ENCODE measurements at regions not wholly inside any gene's neighbourhood (a gene's known extent, or its start where the extent isn't known, plus 50 kb on each side); places are given as distances from the start of the nearest gene placed in this dataset.
"Not testable (repeated sequence)": the region's sequence is repeated elsewhere in the genome, so short reads cannot be mapped to it uniquely, and the experiment has no call there.

GRCh38 chr7:69537691-69538090, 60.6 kb upstream of the AUTS2 start:
- Histone ChIP-seq H4K20me1 (ENCODE audit: low read length) (no peaks in the 10 kb centered on the region), H3K9ac (ENCODE audit: low read length) (no peak overlapping the region), H3K27me3 (ENCODE audit: low read length) (no peaks in the 10 kb centered on the region), H2AFZ (ENCODE audit: low read length) (no peak overlapping the region), H3K79me2 (ENCODE audit: low read length) (no peaks in the 10 kb centered on the region), H3K27ac (ENCODE audit: low read length) (no peak overlapping the region), H3K4me2 (ENCODE audit: low read length) (no peak overlapping the region), H3K4me1 (ENCODE audit: insufficient read depth, low read length) (no peaks in the 10 kb centered on the region), H3F3A (ENCODE audit: low read length, unreplicated experiment) (no peaks in the 10 kb centered on the region), H3K9me3 (ENCODE audit: low read length) (0 out of 2 replicates have a peak, but pooled peaks cover 4% of the 10 kb centered on the region), H3K36me3 (ENCODE audit: low read depth, low read length) (no peaks in the 10 kb centered on the region), H3K9me2 (replicated peaks; ENCODE audit: low read length) (no peaks in the 10 kb centered on the region), H3K4me3 (ENCODE audit: low read length) (no peak overlapping the region)
- intact Hi-C loops (cut with micrococcal nuclease), result no loop called here
- CTCF ChIA-PET, result no interaction called here
- ATAC-seq, result no peak
- BruUV-seq (replicated peaks), result no TSS peak
- no peak for DNase-seq
- POLR2A ChIA-PET (ENCODE audit: unreplicated experiment), result no interaction called here
- TF ChIP-seq EZH2phosphoT487 (IDR thresholded peaks at IDR 0.05; ENCODE audit: borderline replicate concordance, low read length), result no peak
- TF ChIP-seq, protein P1, sequence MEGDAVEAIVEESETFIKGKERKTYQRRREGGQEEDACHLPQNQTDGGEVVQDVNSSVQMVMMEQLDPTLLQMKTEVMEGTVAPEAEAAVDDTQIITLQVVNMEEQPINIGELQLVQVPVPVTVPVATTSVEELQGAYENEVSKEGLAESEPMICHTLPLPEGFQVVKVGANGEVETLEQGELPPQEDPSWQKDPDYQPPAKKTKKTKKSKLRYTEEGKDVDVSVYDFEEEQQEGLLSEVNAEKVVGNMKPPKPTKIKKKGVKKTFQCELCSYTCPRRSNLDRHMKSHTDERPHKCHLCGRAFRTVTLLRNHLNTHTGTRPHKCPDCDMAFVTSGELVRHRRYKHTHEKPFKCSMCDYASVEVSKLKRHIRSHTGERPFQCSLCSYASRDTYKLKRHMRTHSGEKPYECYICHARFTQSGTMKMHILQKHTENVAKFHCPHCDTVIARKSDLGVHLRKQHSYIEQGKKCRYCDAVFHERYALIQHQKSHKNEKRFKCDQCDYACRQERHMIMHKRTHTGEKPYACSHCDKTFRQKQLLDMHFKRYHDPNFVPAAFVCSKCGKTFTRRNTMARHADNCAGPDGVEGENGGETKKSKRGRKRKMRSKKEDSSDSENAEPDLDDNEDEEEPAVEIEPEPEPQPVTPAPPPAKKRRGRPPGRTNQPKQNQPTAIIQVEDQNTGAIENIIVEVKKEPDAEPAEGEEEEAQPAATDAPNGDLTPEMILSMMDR (conservative IDR thresholded peaks at IDR 0.05; ENCODE audit: low read depth, low read length), result no peak
- TF ChIP-seq EZH2 (IDR thresholded peaks at IDR 0.05; ENCODE audit: low read length, unreplicated experiment), result no peak

DNA sequence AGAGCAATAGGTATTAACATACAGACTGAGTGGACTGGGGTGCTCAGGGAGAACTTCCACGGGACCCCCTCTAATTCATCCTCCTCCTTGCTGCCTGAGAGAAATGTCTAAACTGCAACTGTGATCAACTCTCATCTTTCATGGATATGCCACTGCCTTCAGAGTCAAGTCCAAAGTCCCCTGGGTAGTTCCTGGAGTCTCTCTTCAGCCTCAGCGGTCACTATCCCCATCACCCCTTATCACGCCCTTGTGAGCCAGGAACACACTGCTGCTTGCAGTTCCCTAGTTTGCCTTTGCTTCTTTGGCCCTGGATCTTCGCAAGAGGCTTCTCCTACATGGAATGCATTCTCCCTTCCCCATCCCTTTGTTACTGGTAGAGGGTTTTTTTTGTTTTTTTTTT, 58.7 kb upstream of the AUTS2 start:
- no peak overlapping the region for H3K27ac ChIP-seq (ENCODE audit: low read length)
- H4K20me1 ChIP-seq (ENCODE audit: low read length), result no peaks in the 10 kb centered on the region
- no peaks in the 10 kb centered on the region for H3F3A ChIP-seq (ENCODE audit: low read length, unreplicated experiment)
- DNase-seq (no peak), ATAC-seq (no peak)
- H3K27me3 ChIP-seq (ENCODE audit: low read length), result no peaks in the 10 kb centered on the region
- H3K4me2 ChIP-seq (ENCODE audit: low read length), result no peak overlapping the region
- no peak overlapping the region for H3K9ac ChIP-seq (ENCODE audit: low read length)
- CTCF ChIA-PET, result no interaction called here
- POLR2A ChIA-PET (ENCODE audit: unreplicated experiment), result no interaction called here
- no peaks in the 10 kb centered on the region for H3K36me3 ChIP-seq (ENCODE audit: low read depth, low read length)
- intact Hi-C loops (cut with micrococcal nuclease), result no loop called here
- no peak overlapping the region for H3K4me3 ChIP-seq (ENCODE audit: low read length)
- H3K9me3 ChIP-seq (ENCODE audit: low read length), result 0 out of 2 replicates have a peak, but pooled peaks cover 4% of the 10 kb centered on the region
- no TSS peak for BruUV-seq (replicated peaks)
- no peak overlapping the region for H2AFZ ChIP-seq (ENCODE audit: low read length)
- H3K4me1 ChIP-seq (ENCODE audit: insufficient read depth, low read length), result no peaks in the 10 kb centered on the region
- H3K9me2 ChIP-seq (replicated peaks; ENCODE audit: low read length), result no peaks in the 10 kb centered on the region
- H3K79me2 ChIP-seq (ENCODE audit: low read length), result no peaks in the 10 kb centered on the region
- TF ChIP-seq EZH2phosphoT487 (IDR thresholded peaks at IDR 0.05; ENCODE audit: borderline replicate concordance, low read length) (no peak), EZH2 (IDR thresholded peaks at IDR 0.05; ENCODE audit: low read length, unreplicated experiment) (no peak)
- TF ChIP-seq, protein P1 (conservative IDR thresholded peaks at IDR 0.05; ENCODE audit: low read depth, low read length), result no peak

- CTCF ChIA-PET, result no interaction called here
- H3K79me2 ChIP-seq (ENCODE audit: low read length), result no peaks in the 10 kb centered on the region
- no peak overlapping the region for H3K27ac ChIP-seq (ENCODE audit: low read length)
- no peak overlapping the region for H3K9ac ChIP-seq (ENCODE audit: low read length)
- no TSS peak for BruUV-seq (replicated peaks)
- H2AFZ ChIP-seq (ENCODE audit: low read length), result no peak overlapping the region
- no peaks in the 10 kb centered on the region for H3K27me3 ChIP-seq (ENCODE audit: low read length)
- no peaks in the 10 kb centered on the region for H4K20me1 ChIP-seq (ENCODE audit: low read length)
- POLR2A ChIA-PET (ENCODE audit: unreplicated experiment), result no interaction called here
- H3K36me3 ChIP-seq (ENCODE audit: low read depth, low read length), result no peaks in the 10 kb centered on the region
- H3K9me2 ChIP-seq (replicated peaks; ENCODE audit: low read length), result no peaks in the 10 kb centered on the region
- no peak for DNase-seq
- intact Hi-C loops (cut with micrococcal nuclease), result no loop called here
- TF ChIP-seq, protein P1 (conservative IDR thresholded peaks at IDR 0.05; ENCODE audit: low read depth, low read length), result no peak
- TF ChIP-seq EZH2phosphoT487 (IDR thresholded peaks at IDR 0.05; ENCODE audit: borderline replicate concordance, low read length), result no peak
- TF ChIP-seq EZH2 (IDR thresholded peaks at IDR 0.05; ENCODE audit: low read length, unreplicated experiment), result no peak
- no peak overlapping the region for H3K4me3 ChIP-seq (ENCODE audit: low read length)
- H3K4me1 ChIP-seq (ENCODE audit: insufficient read depth, low read length), result no peaks in the 10 kb centered on the region
- H3K4me2 ChIP-seq (ENCODE audit: low read length), result no peak overlapping the region
- no peaks in the 10 kb centered on the region for H3F3A ChIP-seq (ENCODE audit: low read length, unreplicated experiment)
- 0 out of 2 replicates have a peak, but pooled peaks cover 4% of the 10 kb centered on the region for H3K9me3 ChIP-seq (ENCODE audit: low read length)
- no peak for ATAC-seq
Observed at GRCh38 chr7:69540287-69540686, 58.0 kb upstream of the AUTS2 start.

- H3K9me3 ChIP-seq (ENCODE audit: low read length); H4K20me1 ChIP-seq (ENCODE audit: low read length); BruUV-seq (replicated peaks); H3K4me3 ChIP-seq (ENCODE audit: low read length); H3F3A ChIP-seq (ENCODE audit: low read length, unreplicated experiment); H3K27me3 ChIP-seq (ENCODE audit: low read length); DNase-seq; ATAC-seq; H3K9ac ChIP-seq (ENCODE audit: low read length); H3K4me2 ChIP-seq (ENCODE audit: low read length); H3K79me2 ChIP-seq (ENCODE audit: low read length); H3K9me2 ChIP-seq (replicated peaks; ENCODE audit: low read length); H2AFZ ChIP-seq (ENCODE audit: low read length); POLR2A ChIA-PET (ENCODE audit: unreplicated experiment); H3K4me1 ChIP-seq (ENCODE audit: insufficient read depth, low read length); CTCF ChIA-PET; H3K27ac ChIP-seq (ENCODE audit: low read length); H3K36me3 ChIP-seq (ENCODE audit: low read depth, low read length); intact Hi-C loops (cut with micrococcal nuclease): not testable (repeated sequence)
Observed at GRCh38 chr7:69541779-69542432, 56.4 kb upstream of the AUTS2 start.
